Natural killer cell (primary cell): ENCODE measurements at regions not wholly inside any gene's neighbourhood (a gene's known extent, or its start where the extent isn't known, plus 50 kb on each side); places are given as distances from the start of the nearest gene placed in this dataset.
"Not testable (repeated sequence)": the region's sequence is repeated elsewhere in the genome, so short reads cannot be mapped to it uniquely, and the experiment has no call there.

Source experiments
- ATAC-seq, 3 donors: fragments of 150-1000 bp in 2 of 3; fragments of 200-7000 bp in 1 of 3; cut with Tn5 transposase; 1 replicate in 1 of 3; 2 replicates in 2 of 3; pipeline ENCODE4 v1.10.0; 2021; ENCODE audit warnings: mild to moderate bottlenecking in 2 of 3, moderate library complexity in 2 of 3
- DNase-seq, 2 donors: peaks; one replicate each; pipeline versions ENCODE4 v3.0.0 to v3.0.0-alpha.2; 2013 to 2021; ENCODE audit warnings: mixed read lengths in 1 of 2
- H3K27ac ChIP-seq: one replicate; pipeline ENCODE4 v1.5.1; 2013; ENCODE audit warnings: mild to moderate bottlenecking, low read length
- H3K27me3 ChIP-seq: one replicate; pipeline ENCODE4 v1.6.1; 2013; ENCODE audit warnings: low read length; ENCODE audit not compliant: control insufficient read depth, insufficient read depth
- H3K36me3 ChIP-seq: one replicate; pipeline ENCODE4 v1.6.1; 2013; ENCODE audit warnings: low read length; ENCODE audit not compliant: control insufficient read depth, insufficient read depth
- H3K4me1 ChIP-seq: one replicate; pipeline ENCODE4 v1.6.1; 2013; ENCODE audit warnings: low read length; ENCODE audit not compliant: control insufficient read depth, insufficient read depth
- H3K4me3 ChIP-seq: one replicate; pipeline ENCODE4 v1.5.1; 2013; ENCODE audit warnings: low read length
- H3K9me3 ChIP-seq: one replicate; pipeline ENCODE4 v1.6.1; 2013; ENCODE audit warnings: low read length; ENCODE audit not compliant: control insufficient read depth, insufficient read depth
- H3K27ac Mint-ChIP-seq, 2 donors: one replicate each; pipeline ENCODE4 v1.8.0; 2022; ENCODE audit warnings: mild to moderate bottlenecking in 2 of 2, mixed read lengths in 2 of 2, moderate library complexity in 1 of 2
- H3K27me3 Mint-ChIP-seq, 2 donors: one replicate each; pipeline ENCODE4 v1.8.0; 2022; ENCODE audit warnings: low read depth in 2 of 2, mixed read lengths in 2 of 2
- H3K36me3 Mint-ChIP-seq: one replicate; pipeline ENCODE4 v1.8.0; 2022; ENCODE audit warnings: mixed read lengths
- H3K4me1 Mint-ChIP-seq, 2 donors: one replicate each; pipeline ENCODE4 v1.8.0; 2022; ENCODE audit warnings: mixed read lengths in 2 of 2
- H3K4me3 Mint-ChIP-seq: one replicate; pipeline ENCODE4 v1.8.0; 2022; ENCODE audit warnings: mild to moderate bottlenecking, moderate library complexity, mixed read lengths
- H3K9me3 Mint-ChIP-seq, 2 donors: one replicate each; pipeline ENCODE4 v1.8.0; 2022; ENCODE audit warnings: mixed read lengths in 2 of 2
- WGBS: methylation state at CpG from one replicate; pipeline ENCODE4 v1.1.7; 2013; ENCODE audit warnings: missing lambda C conversion rate; ENCODE audit not compliant: insufficient coverage; 5-methylcytosine and 5-hydroxymethylcytosine counted together
- intact Hi-C: fragments of 100-400 bp; cut with micrococcal nuclease; formaldehyde crosslinking; loops from one replicate; pipeline ENCODE4 v1.14.2; 2022
- TF ChIP-seq, protein P1 (sequence below): fragments of 200-600 bp; IDR thresholded peaks from one replicate; pipeline ENCODE4 v1.8.0; 2022; ENCODE audit warnings: antibody characterized with exemption

DNA sequence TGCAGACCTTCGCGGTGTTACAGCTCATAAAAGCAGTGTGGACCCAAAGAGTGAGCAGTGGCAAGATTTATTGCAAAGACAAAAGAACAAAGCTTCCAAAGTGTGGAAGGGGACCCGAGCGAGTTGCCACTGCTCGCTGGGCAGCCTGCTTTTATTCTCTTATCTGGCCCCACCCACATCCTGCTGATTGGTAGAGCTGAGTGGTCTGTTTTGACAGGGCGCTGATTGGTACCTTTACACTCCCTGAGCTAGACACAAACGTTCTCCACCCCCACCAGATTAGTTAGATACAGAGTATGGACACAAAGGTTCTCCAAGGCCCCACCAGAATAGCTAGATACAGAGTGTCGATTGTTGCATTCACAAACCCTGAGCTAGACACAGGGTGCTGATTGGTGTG lies 156.2 kb upstream of the GIMD1 start:
- 89% methylated on average over 8 of the region's 8 CpGs for WGBS
- H3K9me3 ChIP-seq, H3K36me3 ChIP-seq, H3K4me1 ChIP-seq, H3K4me1 Mint-ChIP-seq, DNase-seq, H3K27me3 Mint-ChIP-seq, H3K27me3 ChIP-seq, H3K36me3 Mint-ChIP-seq, H3K4me3 Mint-ChIP-seq, H3K27ac ChIP-seq, intact Hi-C loops, H3K9me3 Mint-ChIP-seq, ATAC-seq, H3K27ac Mint-ChIP-seq, H3K4me3 ChIP-seq: not testable (repeated sequence)

DNA sequence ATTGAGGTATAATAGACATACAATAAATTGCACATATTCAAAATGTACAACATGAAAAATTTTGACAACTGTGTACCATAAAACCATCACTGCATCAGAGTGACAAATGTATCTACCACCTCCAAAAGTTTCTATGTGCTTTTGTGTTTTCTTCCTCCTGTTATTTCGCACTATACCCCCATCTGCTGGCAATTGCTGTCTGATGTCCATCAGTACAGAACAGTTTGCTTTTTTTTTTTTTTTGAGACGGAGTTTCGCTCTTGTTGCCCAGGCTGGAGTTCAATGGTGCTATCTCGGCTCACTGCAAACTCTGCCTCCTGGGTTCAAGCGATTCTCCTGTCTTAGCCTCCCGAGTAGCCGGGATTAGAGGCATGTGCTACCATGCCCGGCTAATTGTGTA lies 154.3 kb upstream of the GIMD1 start:
- TF ChIP-seq, protein P1, sequence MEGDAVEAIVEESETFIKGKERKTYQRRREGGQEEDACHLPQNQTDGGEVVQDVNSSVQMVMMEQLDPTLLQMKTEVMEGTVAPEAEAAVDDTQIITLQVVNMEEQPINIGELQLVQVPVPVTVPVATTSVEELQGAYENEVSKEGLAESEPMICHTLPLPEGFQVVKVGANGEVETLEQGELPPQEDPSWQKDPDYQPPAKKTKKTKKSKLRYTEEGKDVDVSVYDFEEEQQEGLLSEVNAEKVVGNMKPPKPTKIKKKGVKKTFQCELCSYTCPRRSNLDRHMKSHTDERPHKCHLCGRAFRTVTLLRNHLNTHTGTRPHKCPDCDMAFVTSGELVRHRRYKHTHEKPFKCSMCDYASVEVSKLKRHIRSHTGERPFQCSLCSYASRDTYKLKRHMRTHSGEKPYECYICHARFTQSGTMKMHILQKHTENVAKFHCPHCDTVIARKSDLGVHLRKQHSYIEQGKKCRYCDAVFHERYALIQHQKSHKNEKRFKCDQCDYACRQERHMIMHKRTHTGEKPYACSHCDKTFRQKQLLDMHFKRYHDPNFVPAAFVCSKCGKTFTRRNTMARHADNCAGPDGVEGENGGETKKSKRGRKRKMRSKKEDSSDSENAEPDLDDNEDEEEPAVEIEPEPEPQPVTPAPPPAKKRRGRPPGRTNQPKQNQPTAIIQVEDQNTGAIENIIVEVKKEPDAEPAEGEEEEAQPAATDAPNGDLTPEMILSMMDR = no peak
- Mint-ChIP-seq H3K36me3 (no peaks in the 10 kb centered on the region), H3K27ac (no peak overlapping the region), H3K27me3 (no peaks in the 10 kb centered on the region), H3K9me3 (peaks cover 10% of the 10 kb centered on the region in 2 donors), H3K4me3 (no peak overlapping the region), H3K4me1 (no peaks in the 10 kb centered on the region)
- ATAC-seq (no peak), DNase-seq (no peak)
- intact Hi-C loops = no loop called here
- WGBS = 91% methylated on average over 8 of the region's 8 CpGs
- Histone ChIP-seq H3K27ac (no peak overlapping the region), H3K4me3 (no peak overlapping the region), H3K36me3 (no peaks in the 10 kb centered on the region), H3K4me1 (no peaks in the 10 kb centered on the region), H3K27me3 (no peaks in the 10 kb centered on the region), H3K9me3 (no peaks in the 10 kb centered on the region)

DNA sequence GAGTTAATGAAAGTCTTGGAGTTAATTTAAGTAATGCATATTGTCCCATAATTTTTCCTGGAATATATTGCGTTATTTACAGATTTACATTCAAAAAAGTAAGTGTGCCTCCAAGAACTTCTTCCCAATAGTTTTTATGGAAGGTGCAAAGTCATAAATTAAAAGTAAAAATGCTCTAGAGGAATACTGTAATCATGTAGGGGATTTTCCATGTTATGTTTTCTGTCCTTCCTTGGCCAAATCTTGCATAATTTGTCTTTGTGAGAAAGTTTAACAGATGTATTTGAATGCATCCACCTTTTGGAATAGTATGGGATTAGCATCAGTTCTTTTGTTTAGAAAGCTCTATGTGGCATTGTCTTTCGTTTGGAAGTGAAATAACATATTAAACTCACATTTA lies 144.1 kb upstream of the GIMD1 start:
- H3K36me3 Mint-ChIP-seq = no peaks in the 10 kb centered on the region
- no peaks in the 10 kb centered on the region for H3K4me1 Mint-ChIP-seq
- Histone ChIP-seq H3K9me3 (no peaks in the 10 kb centered on the region), H3K36me3 (no peaks in the 10 kb centered on the region), H3K4me1 (no peaks in the 10 kb centered on the region), H3K27me3 (no peaks in the 10 kb centered on the region), H3K27ac (no peak overlapping the region), H3K4me3 (no peak overlapping the region)
- no peaks in the 10 kb centered on the region for H3K27me3 Mint-ChIP-seq
- no peak overlapping the region for H3K27ac Mint-ChIP-seq
- intact Hi-C loops = no loop called here
- TF ChIP-seq, protein P1 = no peak
- DNase-seq = no peak
- ATAC-seq = no peak
- H3K9me3 Mint-ChIP-seq = peaks cover 0 to 3% of the 10 kb centered on the region in 2 donors
- WGBS = no CpG with 5 or more reads among the region's 2 CpGs
- no peak overlapping the region for H3K4me3 Mint-ChIP-seq

DNA sequence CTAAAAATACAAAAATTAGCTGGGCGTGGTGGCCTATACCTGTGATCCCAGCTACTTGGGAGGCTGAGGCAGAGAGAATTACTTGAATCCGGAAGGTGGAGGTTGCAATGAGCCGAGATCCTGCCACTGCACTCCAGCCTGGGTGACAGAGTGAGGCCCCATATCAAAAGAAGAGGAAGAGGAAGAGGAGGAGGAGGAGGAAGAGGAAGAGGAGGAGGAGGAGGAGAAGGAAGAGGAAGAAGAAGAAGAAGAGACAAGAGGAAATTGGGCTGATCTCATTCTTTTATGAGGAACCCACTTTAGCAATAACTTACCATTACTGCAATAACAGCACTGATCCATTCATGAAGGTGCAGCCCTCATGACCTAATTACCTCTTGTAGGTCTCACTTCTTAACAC lies 138.9 kb upstream of the GIMD1 start:
- no peak overlapping the region for H3K27ac ChIP-seq
- no peaks in the 10 kb centered on the region for H3K4me1 ChIP-seq
- H3K27ac Mint-ChIP-seq = no peak overlapping the region
- TF ChIP-seq, protein P1 = no peak
- no peaks in the 10 kb centered on the region for H3K27me3 Mint-ChIP-seq
- DNase-seq = no peak
- H3K4me1 Mint-ChIP-seq = peaks cover 0 to 5% of the 10 kb centered on the region in 2 donors
- no peak for ATAC-seq
- H3K36me3 ChIP-seq = no peaks in the 10 kb centered on the region
- no peak overlapping the region for H3K4me3 ChIP-seq
- H3K27me3 ChIP-seq = no peaks in the 10 kb centered on the region
- H3K9me3 ChIP-seq = no peaks in the 10 kb centered on the region
- peaks cover 0 to 2% of the 10 kb centered on the region in 2 donors for H3K9me3 Mint-ChIP-seq
- 92% methylated on average over 3 of the region's 3 CpGs for WGBS
- intact Hi-C loops = no loop called here
- no peaks in the 10 kb centered on the region for H3K36me3 Mint-ChIP-seq
- no peak overlapping the region for H3K4me3 Mint-ChIP-seq
